ENCODE measurements at regions not wholly inside any gene's neighbourhood (a gene's known extent, or its start where the extent isn't known, plus 50 kb on each side); places are given as distances from the start of the nearest gene placed in this dataset.

GRCh38 chr3:161575901-161576300 is 79.3 kb downstream of the OTOL1 start:
- Histone ChIP-seq H2AFZ (ENCODE audit: low read length) (no peak overlapping the region), H3K23me2 (ENCODE audit: insufficient read length, low read depth, low read length, poor library complexity, severe bottlenecking) (no peaks in the 10 kb centered on the region), H3K4me1 (ENCODE audit: insufficient read depth, low read length) (no peaks in the 10 kb centered on the region), H3T11ph (ENCODE audit: low read length) (no peak overlapping the region), H3K9ac (ENCODE audit: extremely low read depth, insufficient read length, low read length) (no peak overlapping the region), H3K4me2 (ENCODE audit: insufficient read depth, insufficient read length, low read length) (no peak overlapping the region), H3K14ac (ENCODE audit: insufficient read depth, low read length) (no peak overlapping the region), H3K56ac (ENCODE audit: insufficient read length, low read depth, low read length) (no peak overlapping the region), H4K5ac (ENCODE audit: insufficient read length, low read depth, low read length) (no peak overlapping the region), H3K9me3 (ENCODE audit: control insufficient read depth, low read depth, low read length) (no peaks in the 10 kb centered on the region), H3K23ac (ENCODE audit: insufficient read length, low read depth, low read length) (no peak overlapping the region), H4K8ac (replicated peaks; ENCODE audit: insufficient read length, low read depth, low read length) (no peak overlapping the region), H3K4ac (ENCODE audit: low read depth, low read length) (no peak overlapping the region), H3K18ac (ENCODE audit: insufficient read length, low read depth, low read length) (no peak overlapping the region), H2BK12ac (ENCODE audit: insufficient read length, low read depth, low read length) (no peak overlapping the region), H3K79me2 (ENCODE audit: insufficient read depth, low read length) (no peaks in the 10 kb centered on the region), H3K27me3 (ENCODE audit: insufficient read depth, low read length) (no peaks in the 10 kb centered on the region), H3K27ac (ENCODE audit: insufficient read length, low read depth, low read length) (no peak overlapping the region), H2AK5ac (ENCODE audit: insufficient read length, low read length) (no peak overlapping the region), H3K79me1 (ENCODE audit: insufficient read depth, low read depth, low read length, poor library complexity, severe bottlenecking) (no peaks in the 10 kb centered on the region), H2BK15ac (ENCODE audit: low read depth, low read length) (no peak overlapping the region), H2BK5ac (ENCODE audit: insufficient read length, low read length) (no peak overlapping the region), H2BK120ac (ENCODE audit: low read depth, low read length, poor library complexity, severe bottlenecking) (no peak overlapping the region), H4K20me1 (ENCODE audit: control insufficient read depth, insufficient read depth, insufficient read length) (no peaks in the 10 kb centered on the region), H2BK20ac (ENCODE audit: low read depth, low read length, poor library complexity, severe bottlenecking) (no peak overlapping the region), H4K91ac (ENCODE audit: insufficient read length, low read depth, low read length) (no peak overlapping the region)
- TF ChIP-seq CTCF (conservative IDR thresholded peaks at IDR 0.05): no peak
- H3K36me3 Mint-ChIP-seq (ENCODE audit: insufficient read depth in 1 of 3, low read depth in 3 of 3): no peaks in the 10 kb centered on the region
- peaks cover 7 to 12% of the 10 kb centered on the region in 2 experiments; a peak in 3 of 4 replicates for H3K4me1 Mint-ChIP-seq
- H3K27ac Mint-ChIP-seq: no peak overlapping the region
- no CpG with 5 or more reads among the region's 2 CpGs for WGBS (ENCODE audit: extremely low coverage, insufficient read length, low lambda C conversion rate)
- H3K9me3 Mint-ChIP-seq: no peaks in the 10 kb centered on the region
- no peaks in the 10 kb centered on the region for H3K27me3 Mint-ChIP-seq (ENCODE audit: low read depth)
- no peak overlapping the region for H3K4me3 Mint-ChIP-seq
- DNase-seq: no peak

All from H9 (cell line).